NCI-H446 treated with DMSO at 0.1 percent for 48 hours (cell line): ENCODE measurements at regions not wholly inside any gene's neighbourhood (a gene's known extent, or its start where the extent isn't known, plus 50 kb on each side); places are given as distances from the start of the nearest gene placed in this dataset.
"Not testable (repeated sequence)": the region's sequence is repeated elsewhere in the genome, so short reads cannot be mapped to it uniquely, and the experiment has no call there.

ENCODE experiments used
- DNase-seq: peaks from one replicate; lab custom pipeline; 2025; lab: John Stamatoyannopoulos, UW

- no peak for DNase-seq
Measured at GRCh38 chr12:13440844-13441243, 244.3 kb downstream of the EMP1 start.

GRCh38 chr12:13437541-13437940, 241.0 kb downstream of the EMP1 start:
- DNase-seq, result no peak

DNA sequence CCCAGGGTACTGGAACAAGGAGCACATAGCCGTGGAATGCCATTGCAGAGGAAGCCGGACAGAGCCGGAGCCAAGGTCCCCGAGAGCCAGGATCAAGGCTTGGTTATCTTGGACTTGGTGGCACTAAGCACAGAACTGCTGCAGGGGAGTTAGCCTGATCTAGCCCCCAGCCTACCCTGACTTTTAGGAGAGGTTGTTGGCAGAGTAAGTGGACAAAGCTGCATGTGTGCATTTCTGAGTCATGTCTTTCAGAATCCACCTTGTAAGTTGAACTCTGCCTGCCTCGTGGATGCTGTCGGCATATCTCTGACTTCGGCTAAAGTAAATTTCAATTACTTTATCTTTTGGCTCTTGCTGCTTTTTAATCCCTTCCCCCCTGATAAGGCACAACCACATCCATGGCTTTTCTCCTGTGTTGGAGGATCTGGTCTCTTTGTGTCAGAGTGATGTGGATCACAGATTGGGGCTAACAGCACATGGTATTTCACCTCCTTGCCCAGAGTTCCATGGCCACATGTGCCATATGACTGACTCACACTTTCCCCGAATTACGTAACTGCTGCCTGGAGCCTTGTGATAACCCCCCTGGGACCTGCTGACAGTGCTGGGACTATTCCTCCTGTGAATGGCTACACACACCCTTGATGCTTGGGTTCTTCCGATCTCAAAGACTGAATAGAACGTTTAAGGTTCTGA, 240.3 kb downstream of the EMP1 start:
- no peak for DNase-seq

- DNase-seq, result no peak
Measured at GRCh38 chr12:13436182-13436581, 239.7 kb downstream of the EMP1 start.

DNA sequence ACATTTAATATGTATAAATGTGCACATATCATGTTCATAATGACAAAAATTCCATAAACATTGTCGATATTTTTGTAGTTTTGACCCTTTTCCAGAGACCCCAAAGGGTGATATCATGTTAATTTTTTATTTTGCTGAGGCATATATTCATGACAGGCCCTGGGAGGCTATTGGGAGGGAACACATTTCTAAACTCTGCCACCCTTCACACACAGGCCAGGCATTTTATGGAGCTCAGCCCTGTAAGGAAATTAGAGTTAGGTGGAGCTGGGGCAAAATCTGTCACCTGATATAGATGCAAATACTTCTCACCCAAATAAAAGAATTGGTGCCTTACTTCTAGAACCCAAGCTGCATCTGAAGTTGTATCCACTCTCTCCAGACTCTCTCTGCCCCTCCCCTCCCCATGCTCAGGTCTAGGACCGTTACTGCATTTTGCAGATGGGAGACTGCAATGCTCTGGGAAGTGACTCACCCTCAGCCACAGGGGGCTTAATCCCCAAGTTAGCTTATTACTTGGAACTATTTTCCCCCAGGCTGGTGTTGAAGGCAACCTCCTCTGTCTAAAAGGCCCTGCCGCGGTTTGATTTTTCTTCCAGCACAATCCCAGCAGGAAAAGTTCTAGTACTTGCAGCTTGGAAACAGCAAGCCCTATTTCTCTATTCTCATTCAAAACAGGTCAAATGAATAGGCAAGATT, 238.9 kb downstream of the EMP1 start:
- DNase-seq, result no peak

GRCh38 chr12:13433768-13434167, 237.2 kb downstream of the EMP1 start:
- DNase-seq, result no peak

DNA sequence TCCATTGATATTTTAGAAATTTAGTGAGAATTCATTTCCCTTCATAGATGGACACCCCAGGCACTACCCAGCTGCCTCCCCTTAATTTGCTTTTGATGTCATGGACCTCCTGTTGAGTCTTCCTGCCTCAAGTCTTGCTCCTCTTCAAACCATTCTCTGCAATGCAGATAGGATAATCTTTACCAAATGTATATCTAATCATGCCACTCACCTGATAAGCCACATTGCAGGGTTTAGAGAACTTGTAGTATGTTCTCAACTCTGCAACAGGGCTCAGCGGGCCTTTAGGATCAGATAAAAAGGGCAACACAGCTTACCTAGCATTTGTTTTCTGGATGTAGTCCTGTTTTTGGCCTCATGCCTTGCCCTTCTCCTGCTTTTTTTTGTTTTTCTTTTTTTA, 234.5 kb downstream of the EMP1 start:
- no peak for DNase-seq

- peak; percentile 65 for DNase-seq
Measured at GRCh38 chr12:13428538-13429265, 232.2 kb downstream of the EMP1 start.

GRCh38 chr12:13425766-13426165, 229.2 kb downstream of the EMP1 start:
- DNase-seq, result no peak

GRCh38 chr12:13422291-13422690, 225.8 kb downstream of the EMP1 start:
- no peak for DNase-seq

- DNase-seq, result no peak
Measured at GRCh38 chr12:13417516-13417915, 221.0 kb downstream of the EMP1 start.

DNA sequence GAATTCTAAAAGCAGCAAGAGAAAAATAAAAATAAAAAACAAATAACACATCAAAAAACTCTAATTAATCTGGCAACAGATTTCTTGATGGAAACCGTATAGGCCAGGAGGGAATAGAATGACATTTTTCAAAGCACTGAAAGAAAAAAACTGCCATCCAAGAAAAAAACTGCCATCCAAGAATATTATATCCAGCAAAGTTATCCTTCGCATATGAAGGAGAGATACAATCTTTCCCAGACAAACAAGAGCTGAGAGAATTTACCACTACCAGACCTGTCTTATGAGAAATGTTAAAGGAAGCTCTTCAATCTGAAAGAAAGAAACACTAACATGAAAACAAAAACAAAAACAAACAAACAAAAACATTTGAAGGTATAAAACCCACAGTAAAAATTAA, 214.8 kb downstream of the EMP1 start:
- no peak for DNase-seq

- DNase-seq, result no peak
Measured at GRCh38 chr12:13405961-13406703, 209.6 kb downstream of the EMP1 start.

- DNase-seq, result no peak
Measured at GRCh38 chr12:13404631-13405473, 208.3 kb downstream of the EMP1 start.

- no peak for DNase-seq
Measured at GRCh38 chr12:13404111-13404628, 207.6 kb downstream of the EMP1 start.

GRCh38 chr12:13391375-13391774, 194.8 kb downstream of the EMP1 start:
- not testable (repeated sequence) for DNase-seq

GRCh38 chr12:13390918-13391317, 194.4 kb downstream of the EMP1 start:
- DNase-seq, result no peak

DNA sequence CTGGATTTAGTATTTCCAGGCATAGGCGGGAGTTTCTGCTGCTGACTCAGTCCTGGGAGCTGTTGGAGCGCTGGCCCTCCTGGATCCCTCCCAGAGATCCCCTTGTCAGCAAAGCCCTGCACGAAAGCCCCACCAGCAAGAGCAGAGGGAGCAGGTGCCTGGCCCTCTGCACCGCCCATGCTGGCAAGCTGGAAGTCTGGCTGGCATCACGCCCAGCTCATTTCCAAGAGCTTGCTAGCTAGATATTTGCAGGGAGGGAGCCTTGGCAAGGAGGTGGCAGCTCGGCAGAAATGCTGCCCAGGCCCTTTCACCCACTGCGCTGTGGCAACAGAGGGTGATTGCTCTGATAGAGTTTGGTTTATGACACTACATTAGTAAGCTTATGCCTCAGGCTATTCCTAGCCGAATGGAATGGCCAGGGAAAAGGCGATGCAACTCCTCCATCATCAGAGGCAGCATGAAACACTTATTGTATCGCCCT, 193.9 kb downstream of the EMP1 start:
- DNase-seq, result peak; percentile 97

DNA sequence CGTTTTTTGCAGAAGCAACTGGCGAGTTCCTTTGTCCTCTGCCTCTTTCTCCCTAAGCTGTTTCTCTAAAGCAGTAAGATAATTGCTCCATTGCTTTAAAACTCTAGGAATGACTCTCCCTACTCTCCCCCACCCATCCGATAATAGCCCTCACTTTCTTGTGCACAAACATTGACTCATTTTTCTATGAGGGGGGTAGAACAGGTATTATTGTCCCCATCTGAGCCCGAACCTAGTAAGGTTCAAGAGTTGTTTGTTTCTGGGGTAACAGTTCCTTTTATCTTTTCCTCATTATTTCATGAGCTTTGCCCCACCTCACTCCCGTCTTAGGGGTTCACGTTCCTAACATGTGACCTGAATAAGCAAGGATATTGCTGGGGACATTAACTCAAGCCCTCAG, 190.6 kb downstream of the EMP1 start:
- no peak for DNase-seq

DNA sequence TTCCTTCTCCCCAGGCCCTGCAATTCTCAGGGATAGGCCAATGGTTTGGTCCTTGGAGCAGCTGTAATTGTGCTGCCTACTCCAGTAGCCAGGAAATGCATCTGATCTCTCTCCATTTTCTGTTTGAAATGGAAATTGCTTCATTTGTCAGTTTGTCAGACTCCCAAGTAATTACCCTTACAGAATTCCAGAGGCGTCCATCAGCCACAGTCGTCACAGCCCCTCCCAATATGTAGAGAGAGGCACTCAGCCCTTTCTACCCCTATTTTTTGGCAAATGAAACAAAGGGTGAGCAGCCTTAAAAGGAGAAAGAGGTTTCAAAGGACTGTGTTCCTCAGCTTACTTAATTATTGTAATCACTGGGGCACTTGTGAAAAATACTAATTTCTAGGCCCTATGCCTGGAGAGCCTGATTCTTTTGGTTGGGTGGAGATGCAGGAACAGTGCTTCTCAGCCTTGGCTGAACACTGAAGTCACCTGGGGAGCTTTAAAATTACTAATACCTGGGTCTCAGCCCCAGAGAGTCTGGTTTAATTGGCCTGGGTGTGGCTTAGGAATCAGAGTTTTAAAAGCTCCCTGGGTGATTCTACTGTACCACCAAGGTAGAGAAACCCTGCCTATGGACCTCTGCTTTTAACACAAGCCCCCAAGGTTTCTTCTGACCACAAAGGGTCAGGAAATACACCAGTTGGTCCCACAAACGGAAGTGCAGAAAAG, 190.0 kb downstream of the EMP1 start:
- DNase-seq, result no peak
